ENCODE measurements at regions not wholly inside any gene's neighbourhood (a gene's known extent, or its start where the extent isn't known, plus 50 kb on each side); places are given as distances from the start of the nearest gene placed in this dataset.

- DNase-seq (no peak), ATAC-seq (ENCODE audit: poor library complexity) (no peak)
- no peak overlapping the region for H3K27ac ChIP-seq (ENCODE audit: low read depth in 1 of 2, low read length in 2 of 2)
- Mint-ChIP-seq H3K36me3 (ENCODE audit: low read depth) (no peaks in the 10 kb centered on the region), H3K9me3 (peaks cover 20% of the 10 kb centered on the region), H3K27ac (no peak overlapping the region), H3K4me1 (ENCODE audit: low read depth) (no peaks in the 10 kb centered on the region), H3K27me3 (no peaks in the 10 kb centered on the region), H3K4me3 (no peak overlapping the region)
- POLR2A ChIA-PET, result no interaction called here
- H3K4me1 ChIP-seq (ENCODE audit: insufficient read depth, low read length), result no peaks in the 10 kb centered on the region
- H3K36me3 ChIP-seq (ENCODE audit: insufficient read depth, low read length), result no peaks in the 10 kb centered on the region
- intact Hi-C loops (cut with DNase I, micrococcal nuclease), result no loop called here
- TF ChIP-seq CTCF (IDR thresholded peaks at IDR 0.05), result no peak
- H3K27me3 ChIP-seq (ENCODE audit: control insufficient read depth in 1 of 2, insufficient read depth in 2 of 2, low read length in 2 of 2), result no peaks in the 10 kb centered on the region
- CTCF ChIA-PET, result no interaction called here
- no peak overlapping the region for H3K4me3 ChIP-seq (ENCODE audit: low read length)
- peaks cover 5 to 13% of the 10 kb centered on the region in 2 experiments for H3K9me3 ChIP-seq (ENCODE audit: control insufficient read depth in 1 of 2, insufficient read depth in 1 of 2, low read length in 2 of 2)
Measured at GRCh38 chr1:95520390-95520789, 286.4 kb downstream of the RWDD3 start.

GRCh38 chr1:95532335-95532734 lies 298.3 kb downstream of the RWDD3 start:
- H3K9me3 Mint-ChIP-seq, result peaks cover 7% of the 10 kb centered on the region
- Histone ChIP-seq H3K36me3 (ENCODE audit: insufficient read depth, low read length) (no peaks in the 10 kb centered on the region), H3K4me1 (ENCODE audit: insufficient read depth, low read length) (no peaks in the 10 kb centered on the region), H3K27me3 (ENCODE audit: control insufficient read depth in 1 of 2, insufficient read depth in 2 of 2, low read length in 2 of 2) (no peaks in the 10 kb centered on the region), H3K9me3 (ENCODE audit: control insufficient read depth in 1 of 2, insufficient read depth in 1 of 2, low read length in 2 of 2) (peaks cover 0 to 8% of the 10 kb centered on the region in 2 experiments), H3K27ac (ENCODE audit: low read depth in 1 of 2, low read length in 2 of 2) (no peak overlapping the region), H3K4me3 (ENCODE audit: low read length) (no peak overlapping the region)
- no peaks in the 10 kb centered on the region for H3K27me3 Mint-ChIP-seq
- no peak overlapping the region for H3K27ac Mint-ChIP-seq
- POLR2A ChIA-PET, result no interaction called here
- H3K4me1 Mint-ChIP-seq (ENCODE audit: low read depth), result no peaks in the 10 kb centered on the region
- H3K36me3 Mint-ChIP-seq (ENCODE audit: low read depth), result no peaks in the 10 kb centered on the region
- CTCF ChIA-PET, result no interaction called here
- ATAC-seq (ENCODE audit: poor library complexity) (no peak), DNase-seq (no peak)
- intact Hi-C loops (cut with DNase I, micrococcal nuclease), result no loop called here
- no peak for TF ChIP-seq CTCF (IDR thresholded peaks at IDR 0.05)
- H3K4me3 Mint-ChIP-seq, result no peak overlapping the region

DNA sequence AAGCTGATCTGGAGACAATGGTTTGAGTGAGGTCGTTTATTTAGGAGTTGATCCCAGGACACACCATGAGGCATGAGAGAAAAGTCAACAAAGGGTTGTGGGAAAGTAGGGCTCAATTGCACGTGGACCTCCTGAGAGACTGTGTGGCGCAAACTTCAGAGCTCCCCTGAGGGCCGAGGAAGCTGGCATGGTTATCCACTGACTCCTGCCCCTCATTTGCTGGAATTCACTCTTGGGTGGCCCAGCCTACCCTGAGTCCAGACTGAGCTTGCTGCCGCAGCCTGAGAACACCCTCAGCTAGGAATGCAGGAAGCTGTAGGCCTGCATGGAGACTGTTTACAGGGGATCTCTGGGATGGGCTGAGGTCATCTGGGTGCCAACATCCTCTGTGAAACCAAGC lies 301.0 kb downstream of the RWDD3 start:
- Histone ChIP-seq H3K4me1 (ENCODE audit: insufficient read depth, low read length) (no peaks in the 10 kb centered on the region), H3K4me3 (ENCODE audit: low read length) (no peak overlapping the region), H3K36me3 (ENCODE audit: insufficient read depth, low read length) (no peaks in the 10 kb centered on the region), H3K27ac (ENCODE audit: low read depth in 1 of 2, low read length in 2 of 2) (no peak overlapping the region), H3K27me3 (ENCODE audit: control insufficient read depth in 1 of 2, insufficient read depth in 2 of 2, low read length in 2 of 2) (no peaks in the 10 kb centered on the region), H3K9me3 (ENCODE audit: control insufficient read depth in 1 of 2, insufficient read depth in 1 of 2, low read length in 2 of 2) (peaks cover 0 to 8% of the 10 kb centered on the region in 2 experiments)
- no peak overlapping the region for H3K27ac Mint-ChIP-seq
- no peaks in the 10 kb centered on the region for H3K27me3 Mint-ChIP-seq
- peaks cover 4% of the 10 kb centered on the region for H3K9me3 Mint-ChIP-seq
- intact Hi-C loops (cut with DNase I, micrococcal nuclease), result no loop called here
- H3K36me3 Mint-ChIP-seq (ENCODE audit: low read depth), result no peaks in the 10 kb centered on the region
- DNase-seq (no peak), ATAC-seq (ENCODE audit: poor library complexity) (no peak)
- no peak overlapping the region for H3K4me3 Mint-ChIP-seq
- POLR2A ChIA-PET, result no interaction called here
- CTCF ChIA-PET, result no interaction called here
- TF ChIP-seq CTCF (IDR thresholded peaks at IDR 0.05), result no peak
- no peaks in the 10 kb centered on the region for H3K4me1 Mint-ChIP-seq (ENCODE audit: low read depth)
